AG04449 (cell line): ENCODE measurements at regions not wholly inside any gene's neighbourhood (a gene's known extent, or its start where the extent isn't known, plus 50 kb on each side); places are given as distances from the start of the nearest gene placed in this dataset.

Experiments
- CTCF ChIA-PET: fragments of 350-600 bp; formaldehyde crosslinking; extraction: SDS; loops from one replicate; lab custom pipeline; 2021; ENCODE audit warnings: antibody characterized with exemption; lab: Yijun Ruan, JAX
- POLR2A ChIA-PET: fragments of 400-600, 350-600 bp; formaldehyde crosslinking; extraction: SDS; loops from one replicate; lab custom pipeline; 2020; ENCODE audit warnings: antibody characterized with exemption, inconsistent platforms; lab: Yijun Ruan, JAX
- DNase-seq: peaks from one replicate; pipeline ENCODE4 v3.0.0-alpha.2; 2010; ENCODE audit warnings: low read depth, low spot score
- H3K4me3 ChIP-seq: 2 replicates; pipeline ENCODE4 v1.5.1; 2011; ENCODE audit warnings: low read depth, mild to moderate bottlenecking, control low read depth, low read length
- TF ChIP-seq, protein P1 (sequence below): IDR thresholded peaks from one replicate; pipeline ENCODE4 v1.5.1; 2011; ENCODE audit warnings: mild to moderate bottlenecking, moderate library complexity, low read length, control low read depth, inconsistent platforms; ENCODE audit not compliant: insufficient read depth; ENCODE audit errors: missing control alignments

DNA sequence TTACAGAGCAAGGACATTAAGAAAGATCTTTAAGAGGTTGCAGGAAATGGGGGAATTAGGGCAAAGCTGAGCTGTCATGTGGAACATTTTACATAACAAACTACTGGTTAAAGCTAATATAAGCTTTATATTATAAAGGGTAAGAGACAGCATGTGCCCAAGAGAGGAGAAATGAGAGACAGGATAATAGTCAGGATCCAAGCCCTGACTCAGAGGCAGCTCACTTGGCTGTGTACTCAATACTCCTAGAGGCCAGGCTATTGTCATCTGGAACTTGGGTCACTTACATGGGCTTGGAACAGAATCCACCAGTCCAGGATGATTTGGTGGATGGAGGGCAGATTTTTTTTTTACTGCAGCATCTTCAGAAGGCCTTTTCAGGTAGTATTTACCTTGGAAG is 418.6 kb upstream of the ZMIZ1 start:
- no peak for DNase-seq
- no peak overlapping the region for H3K4me3 ChIP-seq
- ChIA-PET POLR2A (no interaction called here), CTCF (interaction anchor here (0.7 to 5.4 kb wide), 3 partner anchors 8 to 36 kb away, joined by 3 to 54 read pairs (median 3); no protein-coding TSS in a partner anchor)
- TF ChIP-seq, protein P1, sequence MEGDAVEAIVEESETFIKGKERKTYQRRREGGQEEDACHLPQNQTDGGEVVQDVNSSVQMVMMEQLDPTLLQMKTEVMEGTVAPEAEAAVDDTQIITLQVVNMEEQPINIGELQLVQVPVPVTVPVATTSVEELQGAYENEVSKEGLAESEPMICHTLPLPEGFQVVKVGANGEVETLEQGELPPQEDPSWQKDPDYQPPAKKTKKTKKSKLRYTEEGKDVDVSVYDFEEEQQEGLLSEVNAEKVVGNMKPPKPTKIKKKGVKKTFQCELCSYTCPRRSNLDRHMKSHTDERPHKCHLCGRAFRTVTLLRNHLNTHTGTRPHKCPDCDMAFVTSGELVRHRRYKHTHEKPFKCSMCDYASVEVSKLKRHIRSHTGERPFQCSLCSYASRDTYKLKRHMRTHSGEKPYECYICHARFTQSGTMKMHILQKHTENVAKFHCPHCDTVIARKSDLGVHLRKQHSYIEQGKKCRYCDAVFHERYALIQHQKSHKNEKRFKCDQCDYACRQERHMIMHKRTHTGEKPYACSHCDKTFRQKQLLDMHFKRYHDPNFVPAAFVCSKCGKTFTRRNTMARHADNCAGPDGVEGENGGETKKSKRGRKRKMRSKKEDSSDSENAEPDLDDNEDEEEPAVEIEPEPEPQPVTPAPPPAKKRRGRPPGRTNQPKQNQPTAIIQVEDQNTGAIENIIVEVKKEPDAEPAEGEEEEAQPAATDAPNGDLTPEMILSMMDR = no peak

DNA sequence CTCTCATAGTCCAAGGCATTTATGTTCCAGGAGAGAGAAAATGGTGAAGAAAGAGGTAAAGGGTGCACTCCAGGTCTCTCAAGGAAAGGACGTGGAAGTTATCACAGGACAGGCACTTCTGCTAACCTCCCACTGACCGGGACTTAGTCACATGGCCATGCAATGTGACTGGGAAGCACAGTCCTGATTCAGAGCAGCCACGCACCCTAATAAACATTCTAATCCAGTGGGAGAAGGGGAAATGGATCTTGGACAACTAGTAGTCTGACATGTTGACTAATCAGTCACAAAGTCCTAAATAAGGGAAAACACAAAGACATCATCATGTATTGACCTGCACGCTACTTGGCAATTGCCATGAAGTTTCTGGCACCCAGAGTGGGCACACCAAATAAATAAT is 417.5 kb upstream of the ZMIZ1 start:
- no peak for DNase-seq
- no peak overlapping the region for H3K4me3 ChIP-seq
- TF ChIP-seq, protein P1 = no peak
- CTCF ChIA-PET = interaction anchor here (0.7 to 1.5 kb wide), 5 partner anchors 9 to 604 kb away, joined by 3 to 4 read pairs (median 3); no protein-coding TSS in a partner anchor
- POLR2A ChIA-PET = no interaction called here

DNA sequence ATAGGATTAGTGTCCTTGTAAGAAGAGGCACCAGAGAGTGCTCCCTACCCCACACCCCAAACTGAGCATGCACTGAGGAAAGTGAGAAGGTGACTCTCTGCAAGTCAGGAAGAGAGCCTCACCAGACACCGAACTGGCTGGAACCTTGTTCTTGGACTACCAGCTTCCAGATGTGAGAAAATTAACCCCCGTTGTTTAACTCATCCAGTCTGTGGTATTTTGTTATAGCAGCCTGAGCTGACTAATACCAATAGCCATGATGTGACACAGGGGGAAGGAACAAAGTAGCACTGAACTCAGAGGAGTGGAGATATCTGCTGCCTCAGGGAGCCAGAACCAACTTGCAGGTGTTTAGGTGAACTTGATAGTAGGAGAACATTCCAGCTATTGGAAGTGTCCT is 415.2 kb upstream of the ZMIZ1 start:
- ChIA-PET POLR2A (no interaction called here), CTCF (interaction anchor here (0.8 to 6.9 kb wide), 4 partner anchors 10 to 606 kb away, joined by 3 to 74 read pairs (median 8); no protein-coding TSS in a partner anchor)
- no peak for DNase-seq
- TF ChIP-seq, protein P1 = no peak
- H3K4me3 ChIP-seq = no peak overlapping the region

DNA sequence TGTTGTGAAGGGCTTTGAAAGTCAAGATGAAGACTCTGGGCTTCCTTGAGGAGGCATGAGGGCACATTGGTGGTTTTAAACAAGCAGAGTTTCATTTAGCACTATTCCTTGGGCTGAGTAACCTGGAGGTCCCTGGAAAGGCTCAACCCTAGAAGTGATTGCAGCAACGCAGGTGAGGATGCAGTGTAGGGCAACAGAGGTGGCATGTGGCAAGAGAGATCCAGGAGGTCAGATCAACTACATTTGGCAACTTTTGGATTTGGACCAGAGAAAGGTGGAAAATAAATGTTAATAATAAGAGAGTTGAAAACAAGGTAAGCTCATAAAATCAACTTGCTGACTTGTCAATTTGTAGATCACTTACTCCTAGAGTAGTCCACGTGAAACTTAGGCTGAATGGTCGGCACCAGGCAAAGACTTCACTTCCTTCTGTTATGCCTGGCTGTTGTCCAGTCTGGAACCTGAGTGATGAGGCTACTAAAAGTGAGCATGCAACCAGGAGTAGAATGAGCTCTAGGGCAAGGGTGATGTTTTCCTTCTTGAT is 414.6 kb upstream of the ZMIZ1 start:
- TF ChIP-seq, protein P1 = no peak
- H3K4me3 ChIP-seq = no peak overlapping the region
- ChIA-PET POLR2A (no interaction called here), CTCF (interaction anchor here (0.8 to 6.9 kb wide), 5 partner anchors 9 to 607 kb away, joined by 3 to 74 read pairs (median 4); no protein-coding TSS in a partner anchor)
- no peak for DNase-seq

DNA sequence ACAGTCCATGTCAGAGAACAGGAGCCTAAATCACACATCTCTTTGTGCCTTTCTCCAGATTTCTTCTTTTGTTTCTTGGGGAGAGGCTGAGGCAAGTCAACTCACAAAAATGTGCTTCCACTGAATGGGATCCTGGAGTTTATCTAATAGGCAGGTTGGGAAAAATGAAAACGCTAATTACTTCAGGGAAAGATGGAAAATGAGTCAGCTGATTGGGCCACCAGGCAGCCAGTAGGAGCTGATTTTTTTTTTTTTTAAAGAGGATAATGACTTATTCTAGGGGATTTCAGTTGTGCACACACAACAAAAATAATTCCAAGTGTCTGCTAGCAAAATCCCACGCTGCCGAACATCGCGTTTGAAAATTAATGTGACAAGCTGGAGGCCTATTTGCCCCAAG is 412.8 kb upstream of the ZMIZ1 start:
- no peak overlapping the region for H3K4me3 ChIP-seq
- TF ChIP-seq, protein P1 = no peak
- no peak for DNase-seq
- POLR2A ChIA-PET = interaction anchor here (0.7 kb wide), 2 partner anchors 10 to 55 kb away, joined by 3 read pairs; no protein-coding TSS in a partner anchor
- CTCF ChIA-PET = interaction anchor here (0.9 to 6.9 kb wide), 6 partner anchors 8 to 609 kb away, joined by 3 to 74 read pairs (median 7); no protein-coding TSS in a partner anchor

DNA sequence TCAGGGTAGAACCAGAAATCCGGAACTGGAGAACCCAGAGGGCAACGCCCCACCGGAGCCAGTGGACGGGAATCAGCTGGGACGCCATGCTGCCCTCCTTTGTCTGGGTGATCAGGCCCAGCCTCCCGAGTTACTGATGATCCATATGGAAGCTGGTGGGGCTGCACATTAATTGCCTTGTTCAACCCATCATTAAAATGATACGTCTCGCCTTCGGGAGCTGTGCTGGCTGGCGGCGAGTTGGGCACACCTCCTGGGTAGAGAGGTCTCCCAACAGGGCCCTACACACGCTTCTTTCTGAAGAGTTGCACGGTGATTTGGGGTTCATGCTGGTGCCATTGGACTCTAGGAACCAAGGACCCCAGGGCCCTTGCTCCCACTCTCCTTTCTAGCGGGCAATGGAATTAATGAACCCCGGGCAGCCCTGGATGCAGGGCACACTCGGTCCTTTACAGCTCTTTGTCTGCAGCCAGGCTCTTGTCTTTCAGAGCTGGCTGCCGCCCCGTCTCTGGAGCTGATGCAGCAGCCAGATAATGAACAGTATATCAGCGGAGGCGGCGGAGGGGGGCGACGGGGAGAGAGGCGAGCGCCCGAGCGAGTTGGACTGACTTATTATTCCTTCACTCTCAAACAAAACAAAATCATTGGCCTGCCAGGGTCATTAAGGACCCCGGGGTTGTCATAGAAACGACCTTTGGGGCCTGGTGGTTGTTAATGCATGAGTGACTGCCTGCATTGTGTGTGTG is 412.2 kb upstream of the ZMIZ1 start:
- CTCF ChIA-PET = interaction anchor here (0.9 to 6.9 kb wide), 9 partner anchors 9 to 609 kb away, joined by 3 to 74 read pairs (median 4); no protein-coding TSS in a partner anchor
- TF ChIP-seq, protein P1 = no peak
- DNase-seq = no peak
- POLR2A ChIA-PET = interaction anchor here (0.7 kb wide), 1 partner anchor 11 kb away, joined by 3 read pairs; no protein-coding TSS in a partner anchor
- no peak overlapping the region for H3K4me3 ChIP-seq
